K562 (cell line): ENCODE measurements at regions not wholly inside any gene's neighbourhood (a gene's known extent, or its start where the extent isn't known, plus 50 kb on each side); places are given as distances from the start of the nearest gene placed in this dataset.

Experiments used
- AFF1 ChIP-seq, 2 experiments: fragments of 450-650 bp; IDR thresholded peaks; 2 replicates each; pipeline ENCODE4 v1.6.1; 2018; ENCODE audit warnings: mild to moderate bottlenecking in 2 of 2, low read depth in 1 of 2; ENCODE audit not compliant: partially characterized antibody in 2 of 2
- ARID3B ChIP-seq: fragments of 250-450 bp; sonication (Bioruptor Pico); IDR thresholded peaks from 2 replicates; pipeline ENCODE4 v1.4.0; 2020; ENCODE audit warnings: borderline replicate concordance
- ATF2 ChIP-seq: sonication (generic); formaldehyde crosslinking; IDR thresholded peaks from 2 replicates; pipeline ENCODE4 v1.8.1; 2022; ENCODE audit warnings: missing genetic modification reagents
- CHD1 ChIP-seq: fragments of 200-600 bp; sonication (generic); IDR thresholded peaks from one replicate; pipeline ENCODE4 v1.6.1; 2012; ENCODE audit warnings: mild to moderate bottlenecking, moderate library complexity, low read length, inconsistent platforms
- CTCF ChIP-seq, 3 experiments: IDR thresholded peaks in 2 of 3; conservative IDR thresholded peaks in 1 of 3; 2 replicates each; pipeline ENCODE4 v1.5.1; 2011 to 2012; ENCODE audit warnings: low read length in 3 of 3, mild to moderate bottlenecking in 3 of 3, control low read depth in 2 of 3, improper control_type of control experiment in 1 of 3, inconsistent platforms in 1 of 3, low read depth in 1 of 3, mixed read lengths in 1 of 3, moderate library complexity in 1 of 3; ENCODE audit not compliant: insufficient read depth in 2 of 3
- EWSR1 ChIP-seq: fragments of 450-650 bp; IDR thresholded peaks from 2 replicates; pipeline ENCODE4 v1.6.1; 2018; ENCODE audit warnings: borderline replicate concordance, mild to moderate bottlenecking, low read depth, moderate library complexity; ENCODE audit not compliant: partially characterized antibody
- NFYB ChIP-seq: IDR thresholded peaks from 2 replicates; pipeline ENCODE4 v1.6.1; 2011; ENCODE audit warnings: mild to moderate bottlenecking, moderate library complexity; ENCODE audit not compliant: insufficient read length; ENCODE audit errors: extremely low read depth
- POLR2AphosphoS5 ChIP-seq: IDR thresholded peaks from 2 replicates; pipeline ENCODE4 v1.6.1; 2011; ENCODE audit warnings: mild to moderate bottlenecking, low read depth, low read length, moderate library complexity; ENCODE audit not compliant: control insufficient read depth, insufficient read depth
- RBFOX2 ChIP-seq: fragments of 200-400 bp; formaldehyde crosslinking; IDR thresholded peaks from 2 replicates; pipeline ENCODE4 v1.6.1; 2017; ENCODE audit warnings: low read depth, mild to moderate bottlenecking, low read length, moderate library complexity
- SMARCE1 ChIP-seq: fragments of 450-650 bp; IDR thresholded peaks from 2 replicates; pipeline ENCODE4 v1.7.1; 2016; ENCODE audit warnings: mild to moderate bottlenecking
- TCF7L2 ChIP-seq: fragments of 150-350 bp; IDR thresholded peaks from 2 replicates; pipeline ENCODE4 v1.6.1; 2016; ENCODE audit warnings: low read depth, mild to moderate bottlenecking, low read length, moderate library complexity
- ZBTB7A ChIP-seq: IDR thresholded peaks from 2 replicates; pipeline ENCODE4 v1.6.1; 2011; ENCODE audit warnings: low read depth, mild to moderate bottlenecking, low read length, moderate library complexity, borderline replicate concordance; ENCODE audit not compliant: control insufficient read depth
- ZNF41 ChIP-seq: fragments of 250-450 bp; sonication (Bioruptor Pico); conservative IDR thresholded peaks from 2 replicates; pipeline ENCODE4 v1.4.0; 2020; ENCODE audit warnings: mild to moderate bottlenecking

GRCh38 chr9:75246949-75247348, 158.6 kb downstream of the OSTF1 start:
- TF ChIP-seq ZNF41 (CRISPR knock-in tag) (no peak), ATF2 (CRISPR knock-in tag) (no peak), ARID3B (no peak), POLR2AphosphoS5 (no peak), NFYB (no peak), AFF1 (IDR thresholded peaks at IDR 0.05; ENCODE audit: low read depth in 1 of 2, partially characterized antibody in 2 of 2) (no peak), SMARCE1 (no peak), RBFOX2 (no peak), CTCF (IDR thresholded peaks at IDR 0.05 in 2 of 3, conservative IDR thresholded peaks at IDR 0.05 in 1 of 3; ENCODE audit: insufficient read depth in 2 of 3, low read depth in 1 of 3, low read length in 3 of 3) (no peak), EWSR1 (no peak), TCF7L2 (no peak), ZBTB7A (no peak), CHD1 (no peak)
